ENCODE measurements at regions not wholly inside any gene's neighbourhood (a gene's known extent, or its start where the extent isn't known, plus 50 kb on each side); places are given as distances from the start of the nearest gene placed in this dataset.

GRCh38 chr2:118557791-118558190 is 289.7 kb downstream of the EN1 start:
- DNase-seq, result no peak

GRCh38 chr2:118557016-118557415 is 290.4 kb downstream of the EN1 start:
- no peak for DNase-seq

DNA sequence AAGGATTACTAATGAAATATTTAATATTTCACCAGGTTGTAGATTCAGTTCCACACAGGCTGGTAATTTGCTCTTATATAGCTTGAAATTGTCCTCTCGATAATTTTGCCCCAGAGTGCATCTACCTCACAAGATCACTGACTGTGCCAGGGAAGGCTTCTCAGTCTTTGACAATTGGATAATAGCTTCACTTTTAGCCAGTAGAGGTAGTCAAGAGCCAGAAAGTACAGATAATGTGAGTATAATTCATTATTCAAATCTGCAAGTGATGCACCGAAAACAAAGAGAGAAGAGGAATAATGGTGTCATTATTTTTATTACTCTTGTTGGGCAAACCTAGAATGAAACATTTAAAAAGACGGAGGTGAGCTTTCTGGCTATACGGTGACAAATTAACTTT is 292.8 kb downstream of the EN1 start:
- no peak for DNase-seq

DNA sequence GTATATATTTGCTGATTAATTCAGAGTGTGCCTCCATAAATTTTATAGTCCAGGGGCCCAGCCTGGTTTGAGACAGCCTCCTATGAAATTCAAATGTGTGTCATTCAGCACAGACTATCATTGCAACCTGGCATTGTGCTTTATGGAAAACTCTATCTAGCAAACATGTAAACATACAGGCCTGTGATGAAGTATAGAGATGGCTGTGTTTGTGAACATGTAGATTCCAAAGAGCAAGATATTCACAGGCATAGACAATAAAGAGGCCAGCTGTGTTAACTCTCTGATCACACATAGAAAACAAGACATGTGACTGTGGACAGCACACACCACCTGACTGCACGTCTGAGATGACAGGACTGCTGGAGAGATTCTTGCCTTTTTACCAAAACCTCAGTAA is 297.9 kb downstream of the EN1 start:
- DNase-seq, result no peak

GRCh38 chr2:118548880-118549488 is 298.5 kb downstream of the EN1 start:
- DNase-seq, result no peak

- no peak for DNase-seq
These were observed 308.2 kb downstream of the EN1 start for GRCh38 chr2:118539290-118539689.

DNA sequence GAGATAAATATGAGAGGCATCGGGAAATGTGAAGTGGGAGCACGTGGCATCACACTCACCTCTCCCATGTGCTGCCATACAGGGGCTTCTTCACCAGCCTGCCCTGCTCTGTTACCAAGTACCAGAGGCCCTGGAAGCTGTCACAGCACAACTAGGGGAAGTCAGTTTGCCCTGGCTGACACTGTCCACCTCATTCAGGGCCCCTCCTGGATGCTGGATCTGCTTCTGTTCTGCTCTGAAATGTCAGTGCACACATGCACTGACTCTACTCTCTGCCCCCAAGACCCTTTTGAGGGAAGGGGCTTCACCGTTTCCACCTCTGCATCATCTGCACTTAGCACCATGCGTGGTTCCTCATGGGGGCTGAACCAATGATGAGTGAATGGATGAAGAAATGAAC is 311.1 kb downstream of the EN1 start:
- no peak for DNase-seq

DNA sequence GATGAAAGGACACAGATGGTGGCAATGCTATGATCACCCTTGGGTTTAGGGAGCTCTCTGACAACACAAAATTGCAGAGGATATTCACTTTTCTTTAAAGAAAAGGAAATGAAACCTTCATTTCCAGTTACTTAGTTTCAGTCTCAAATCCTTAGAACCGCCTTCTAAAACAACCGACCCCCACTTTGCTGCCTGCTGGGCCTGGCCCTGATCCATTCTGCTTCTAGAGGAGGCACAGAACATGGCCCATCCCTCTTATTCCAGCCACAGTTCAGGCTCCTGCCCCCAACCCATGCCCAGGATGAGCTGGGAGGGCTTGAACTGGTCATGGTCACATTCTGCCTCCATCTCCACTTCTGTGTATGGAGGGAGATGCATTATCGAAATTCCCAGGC is 311.6 kb downstream of the EN1 start:
- DNase-seq, result no peak

GRCh38 chr2:118535171-118535817 is 312.2 kb downstream of the EN1 start:
- no peak for DNase-seq

GRCh38 chr2:118530976-118531375 is 316.5 kb downstream of the EN1 start:
- no peak for DNase-seq

- DNase-seq, result no peak
These were observed 317.4 kb downstream of the EN1 start for GRCh38 chr2:118529908-118530599.

DNA sequence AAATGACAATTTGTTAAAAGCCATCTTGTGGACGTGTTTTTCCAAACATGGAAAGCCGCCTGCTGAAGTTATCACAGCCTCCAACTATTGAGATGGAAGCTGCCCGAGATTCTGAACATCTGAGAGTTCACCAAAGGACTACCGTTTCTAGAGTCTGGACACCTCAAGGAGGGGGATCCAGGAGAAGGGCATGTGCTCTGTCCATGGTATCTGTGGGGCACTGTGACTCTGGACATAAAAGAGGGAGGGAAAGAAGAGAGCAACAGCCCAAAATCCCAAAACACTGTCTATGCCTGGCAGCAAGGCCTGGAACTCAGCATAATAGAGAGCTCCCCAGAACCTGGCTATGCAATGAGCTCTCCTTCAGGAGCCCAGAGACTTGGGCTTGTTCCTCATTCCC is 319.9 kb downstream of the EN1 start:
- no peak for DNase-seq

DNA sequence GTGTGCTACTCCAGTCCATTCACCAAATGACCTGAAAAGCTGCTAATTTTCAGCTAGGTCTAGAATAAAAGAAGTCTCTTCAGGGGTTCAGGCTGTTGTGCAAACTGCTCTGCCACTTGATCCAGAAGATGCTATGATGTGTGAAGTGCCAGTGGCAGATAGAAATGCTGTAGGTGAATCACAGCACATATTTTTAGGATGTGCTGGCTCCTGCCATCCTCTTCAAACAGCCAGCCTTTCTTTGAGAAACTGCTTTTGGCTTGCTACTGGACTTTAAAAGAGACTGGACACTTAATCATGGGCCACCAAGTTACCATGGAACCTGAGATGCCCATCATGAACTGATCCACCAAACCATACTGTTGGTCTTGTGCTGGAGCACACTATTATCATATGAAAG is 322.1 kb downstream of the EN1 start:
- DNase-seq, result no peak

DNA sequence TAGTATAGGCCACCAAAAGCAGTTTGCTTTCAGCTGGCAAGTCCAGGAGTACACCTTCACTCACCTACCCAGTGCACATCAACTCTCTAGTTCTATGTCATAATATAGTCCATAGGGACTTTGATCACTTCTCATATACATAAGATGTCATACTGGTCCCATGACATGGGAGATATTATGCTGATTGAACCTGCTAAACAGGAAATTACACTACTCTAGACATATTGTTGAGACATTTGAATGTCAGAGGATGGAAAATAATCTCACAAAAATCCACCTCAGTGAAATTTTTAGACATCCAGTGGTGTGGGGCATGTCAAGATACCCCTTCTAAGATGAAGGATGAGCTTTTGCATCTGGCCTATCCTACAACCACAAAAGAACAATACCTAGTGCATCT is 322.5 kb downstream of the EN1 start:
- DNase-seq, result no peak

- no peak for DNase-seq
These were observed 323.7 kb downstream of the EN1 start for GRCh38 chr2:118523761-118524160.

DNA sequence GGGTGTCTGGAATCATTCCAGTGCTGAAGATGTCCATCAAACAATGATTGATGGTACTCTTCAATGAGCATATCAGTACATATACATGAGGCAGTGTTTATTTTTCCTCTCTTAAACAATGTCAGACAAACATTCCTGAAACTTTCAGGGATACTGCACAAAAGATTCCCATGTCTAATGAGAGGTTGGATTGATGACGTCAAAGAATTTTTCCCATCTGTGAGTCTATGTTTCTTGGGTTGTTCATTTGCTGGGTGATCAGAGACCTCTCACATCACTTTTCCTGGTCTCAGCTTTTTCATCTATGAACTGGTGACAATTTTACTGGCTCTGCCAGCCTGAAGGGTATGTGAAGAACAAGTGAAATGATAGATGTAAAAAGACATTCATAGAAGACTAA is 325.5 kb downstream of the EN1 start:
- no peak for DNase-seq

- no peak for DNase-seq
These were observed 326.2 kb downstream of the EN1 start for GRCh38 chr2:118521272-118521671.

DNA sequence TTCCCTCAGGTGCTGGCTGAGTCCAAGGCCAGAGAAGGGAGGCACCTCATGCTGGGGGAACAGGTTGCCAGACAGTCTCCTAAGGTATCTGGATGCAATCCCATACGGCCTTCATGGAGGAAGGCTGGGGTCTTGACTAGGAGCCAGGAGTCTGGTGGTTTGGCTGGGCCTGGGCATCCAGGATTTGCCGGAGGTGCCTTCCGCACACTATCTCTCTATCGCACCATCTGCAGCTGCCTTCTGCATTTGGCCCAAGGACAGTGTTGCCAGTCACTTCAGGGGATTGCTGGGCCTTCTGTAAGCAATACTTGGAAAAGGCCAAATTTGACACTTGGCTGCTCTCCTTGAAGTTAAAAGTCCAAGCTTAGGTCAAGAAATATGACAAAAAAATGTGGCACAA is 327.2 kb downstream of the EN1 start:
- no peak for DNase-seq

DNA sequence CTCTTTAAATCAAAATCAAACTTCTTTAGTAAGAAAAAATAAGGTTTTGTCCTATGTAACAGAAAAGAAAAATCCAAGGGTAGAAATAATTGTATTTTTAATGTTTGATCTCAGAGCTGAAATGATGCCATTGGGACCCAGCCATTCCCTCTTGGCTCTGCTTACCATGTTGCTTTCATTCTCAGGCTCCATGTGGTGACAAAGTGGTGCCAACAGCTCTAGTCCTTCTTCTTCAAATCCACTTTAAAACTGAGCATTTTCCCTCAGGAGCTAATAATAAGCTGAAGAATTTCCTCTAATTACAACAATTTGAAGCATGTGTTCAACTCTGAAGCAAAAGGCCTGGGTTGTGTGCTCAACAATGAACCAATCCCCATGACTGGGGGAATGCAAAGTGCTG is 327.9 kb downstream of the EN1 start:
- DNase-seq, result no peak

DNA sequence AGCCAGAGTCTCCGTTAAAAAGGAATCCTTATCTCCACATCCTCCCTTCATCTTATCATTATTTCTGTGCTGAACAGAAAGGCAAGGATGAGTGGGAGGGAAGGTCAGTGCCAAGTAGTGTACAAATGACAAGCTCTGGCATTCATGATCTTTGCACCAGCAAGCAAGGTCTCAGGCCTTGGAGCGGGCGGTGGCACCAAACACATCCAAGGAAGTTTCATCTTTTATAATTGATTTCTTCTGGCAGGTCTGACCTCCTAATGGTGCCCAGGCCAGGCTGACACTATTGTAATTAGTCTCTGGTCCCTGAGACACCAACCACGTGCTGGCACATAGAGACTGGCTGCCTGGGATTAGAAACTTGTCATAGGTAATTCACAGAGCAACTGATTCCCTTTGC is 336.6 kb downstream of the EN1 start:
- DNase-seq, result no peak

- DNase-seq, result no peak
These were observed 338.0 kb downstream of the EN1 start for GRCh38 chr2:118509319-118510004.

- no peak for DNase-seq
These were observed 339.2 kb downstream of the EN1 start for GRCh38 chr2:118508282-118508681.

- DNase-seq, result no peak
These were observed 342.0 kb downstream of the EN1 start for GRCh38 chr2:118505436-118505835.

GRCh38 chr2:118502106-118502505 is 345.3 kb downstream of the EN1 start:
- no peak for DNase-seq
